ENCODE measurements at regions not wholly inside any gene's neighbourhood (a gene's known extent, or its start where the extent isn't known, plus 50 kb on each side); places are given as distances from the start of the nearest gene placed in this dataset.

DNA sequence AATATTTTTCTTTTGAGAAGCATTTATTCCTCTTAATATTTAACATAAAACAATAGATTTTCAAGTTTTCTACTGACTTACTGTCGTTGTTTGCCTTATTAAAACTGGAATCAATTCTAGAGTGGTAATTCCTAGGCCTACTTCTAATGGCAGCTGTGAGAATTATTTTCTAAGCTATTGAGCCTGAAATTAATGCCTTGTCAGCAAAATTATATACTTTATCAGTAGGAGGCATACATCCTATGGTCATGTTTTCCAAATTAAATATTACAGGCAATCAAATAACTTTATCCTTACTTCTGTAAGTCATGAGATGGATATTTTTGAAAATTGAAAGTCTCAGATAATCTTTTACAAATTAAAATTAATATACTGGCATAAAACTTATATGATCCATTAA lies 239.1 kb upstream of the CNTNAP4 start:
- TF ChIP-seq, protein P1, sequence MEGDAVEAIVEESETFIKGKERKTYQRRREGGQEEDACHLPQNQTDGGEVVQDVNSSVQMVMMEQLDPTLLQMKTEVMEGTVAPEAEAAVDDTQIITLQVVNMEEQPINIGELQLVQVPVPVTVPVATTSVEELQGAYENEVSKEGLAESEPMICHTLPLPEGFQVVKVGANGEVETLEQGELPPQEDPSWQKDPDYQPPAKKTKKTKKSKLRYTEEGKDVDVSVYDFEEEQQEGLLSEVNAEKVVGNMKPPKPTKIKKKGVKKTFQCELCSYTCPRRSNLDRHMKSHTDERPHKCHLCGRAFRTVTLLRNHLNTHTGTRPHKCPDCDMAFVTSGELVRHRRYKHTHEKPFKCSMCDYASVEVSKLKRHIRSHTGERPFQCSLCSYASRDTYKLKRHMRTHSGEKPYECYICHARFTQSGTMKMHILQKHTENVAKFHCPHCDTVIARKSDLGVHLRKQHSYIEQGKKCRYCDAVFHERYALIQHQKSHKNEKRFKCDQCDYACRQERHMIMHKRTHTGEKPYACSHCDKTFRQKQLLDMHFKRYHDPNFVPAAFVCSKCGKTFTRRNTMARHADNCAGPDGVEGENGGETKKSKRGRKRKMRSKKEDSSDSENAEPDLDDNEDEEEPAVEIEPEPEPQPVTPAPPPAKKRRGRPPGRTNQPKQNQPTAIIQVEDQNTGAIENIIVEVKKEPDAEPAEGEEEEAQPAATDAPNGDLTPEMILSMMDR (conservative IDR thresholded peaks at IDR 0.05; ENCODE audit: low read length): no peak
- no peak for TF ChIP-seq EZH2phosphoT487 (IDR thresholded peaks at IDR 0.05; ENCODE audit: borderline replicate concordance, low read depth, low read length)
